NAMALWA (cell line): ENCODE measurements at regions not wholly inside any gene's neighbourhood (a gene's known extent, or its start where the extent isn't known, plus 50 kb on each side); places are given as distances from the start of the nearest gene placed in this dataset.
"Not testable (repeated sequence)": the region's sequence is repeated elsewhere in the genome, so short reads cannot be mapped to it uniquely, and the experiment has no call there.

Experiments used
- DNase-seq: peaks from one replicate; pipeline ENCODE4 v3.0.0-alpha.2; 2015; ENCODE audit warnings: low spot score

- no peak for DNase-seq
Measured at GRCh38 chr2:40955042-40955441, 503.2 kb upstream of the SLC8A1 start.

DNA sequence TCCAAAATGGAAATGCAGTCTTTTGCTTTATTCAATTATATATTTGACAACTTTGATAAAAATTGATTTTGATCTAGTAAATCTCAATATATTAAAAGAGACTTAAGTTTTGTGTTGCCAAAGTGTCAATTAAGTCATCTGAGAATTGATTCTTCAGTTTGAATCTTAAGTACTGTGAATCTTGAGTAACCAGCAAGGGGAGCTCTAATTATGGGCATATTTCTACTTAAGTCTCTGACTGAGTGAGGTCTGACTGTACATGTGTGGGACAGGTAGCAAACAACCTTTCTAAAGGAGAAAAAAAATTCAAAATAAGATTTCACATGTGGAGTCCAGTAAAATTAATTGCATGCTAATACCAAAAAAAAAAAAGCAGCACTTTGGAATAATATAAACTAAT lies 503.7 kb upstream of the SLC8A1 start:
- no peak for DNase-seq

- DNase-seq = peak; percentile 20
Measured at GRCh38 chr2:40957508-40957907, 505.6 kb upstream of the SLC8A1 start.

DNA sequence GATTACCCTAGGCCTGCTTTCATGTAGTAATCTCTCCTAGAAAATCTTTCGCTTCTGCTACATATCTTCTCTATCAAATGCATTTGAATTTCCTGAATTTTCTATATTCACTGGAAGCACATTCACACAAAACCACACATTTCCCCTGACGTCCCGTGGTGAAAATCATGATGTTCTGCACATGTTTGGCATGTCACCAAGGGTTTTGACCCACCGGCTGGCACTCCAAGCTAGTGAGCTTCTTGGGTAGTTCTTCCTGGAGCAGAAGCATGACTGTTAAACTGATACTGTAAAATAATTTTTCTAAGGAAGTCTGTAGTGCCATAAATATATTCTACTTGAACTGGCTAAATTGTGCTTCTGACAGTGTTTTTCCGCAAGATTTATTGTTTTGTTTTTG lies 510.1 kb upstream of the SLC8A1 start:
- no peak for DNase-seq

GRCh38 chr2:40964509-40965250 lies 512.8 kb upstream of the SLC8A1 start:
- no peak for DNase-seq

- no peak for DNase-seq
Measured at GRCh38 chr2:40967451-40967850, 515.6 kb upstream of the SLC8A1 start.

DNA sequence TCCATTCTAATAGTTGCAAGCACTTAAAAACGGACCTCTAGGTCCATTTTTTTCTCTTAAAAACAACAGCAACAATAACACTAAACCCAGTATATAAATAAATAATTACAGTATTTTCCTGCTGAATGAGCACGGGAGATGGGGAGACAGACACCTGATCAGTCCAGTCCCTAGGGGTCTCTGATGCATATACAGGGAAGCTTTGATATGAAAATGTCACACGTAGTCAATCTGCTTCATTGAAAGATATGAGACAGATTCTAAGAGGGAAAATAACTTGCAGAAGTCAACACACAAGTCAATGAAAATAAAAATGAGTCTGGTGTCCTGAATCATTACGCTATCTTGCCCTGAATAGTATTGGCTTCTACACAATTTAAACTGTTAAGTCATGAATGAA lies 523.3 kb upstream of the SLC8A1 start:
- no peak for DNase-seq

GRCh38 chr2:40997362-40997761 lies 545.5 kb upstream of the SLC8A1 start:
- DNase-seq = no peak

DNA sequence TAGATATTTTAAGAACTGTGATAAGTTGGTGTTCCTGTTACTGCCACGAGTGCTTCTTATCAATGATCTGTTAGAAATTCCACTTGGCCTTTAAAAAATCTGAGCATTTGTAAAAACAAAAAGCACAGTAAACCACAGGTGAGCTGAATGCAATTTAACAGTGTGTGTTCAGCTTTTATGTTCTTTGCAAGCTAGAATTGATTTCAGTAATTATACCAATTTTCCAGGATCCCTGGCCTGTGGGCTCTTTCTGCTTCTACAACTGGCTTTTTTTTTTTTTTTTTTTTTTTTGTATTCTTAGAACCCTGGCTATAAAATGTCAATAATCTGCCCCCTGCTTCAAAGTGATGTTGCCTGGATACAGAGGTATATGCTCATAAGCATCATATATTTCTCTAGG lies 548.5 kb upstream of the SLC8A1 start:
- no peak for DNase-seq

DNA sequence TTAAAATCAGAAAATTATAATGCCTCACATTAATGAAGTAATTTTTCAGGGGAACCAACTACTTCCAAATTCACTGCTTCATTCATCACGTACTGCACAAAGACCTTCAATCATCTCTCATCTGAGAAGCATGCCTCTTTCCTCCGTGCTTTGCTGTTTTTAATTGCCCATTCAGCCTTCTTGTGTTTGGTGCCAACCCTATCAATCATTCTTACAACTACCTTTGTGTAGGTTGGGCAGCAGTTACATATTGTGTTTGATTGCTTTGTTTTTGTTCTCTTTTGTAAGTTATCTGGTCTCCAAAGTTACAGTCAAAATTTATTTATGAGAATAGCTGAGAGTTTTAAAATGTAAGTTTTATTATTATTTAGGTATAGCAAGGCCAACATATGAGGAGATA lies 549.0 kb upstream of the SLC8A1 start:
- DNase-seq = no peak

DNA sequence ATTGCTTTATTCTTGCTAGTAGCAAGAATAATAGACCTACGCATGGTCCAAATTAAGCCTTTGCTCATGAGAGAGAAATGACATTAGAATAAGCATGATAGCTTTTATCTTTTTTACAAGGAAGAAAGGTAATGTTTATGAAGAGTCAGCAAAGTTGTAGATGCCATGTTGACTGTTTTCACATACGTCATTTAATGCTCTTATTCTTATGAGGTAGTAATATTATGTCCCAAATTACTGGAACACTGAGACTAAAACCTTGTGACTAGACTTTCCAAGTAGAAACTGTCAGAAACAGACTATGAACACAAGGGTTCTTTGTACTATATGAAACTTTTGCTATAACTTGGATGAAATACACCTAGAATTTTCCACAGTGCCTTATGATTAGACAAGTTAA lies 552.8 kb upstream of the SLC8A1 start:
- no peak for DNase-seq

DNA sequence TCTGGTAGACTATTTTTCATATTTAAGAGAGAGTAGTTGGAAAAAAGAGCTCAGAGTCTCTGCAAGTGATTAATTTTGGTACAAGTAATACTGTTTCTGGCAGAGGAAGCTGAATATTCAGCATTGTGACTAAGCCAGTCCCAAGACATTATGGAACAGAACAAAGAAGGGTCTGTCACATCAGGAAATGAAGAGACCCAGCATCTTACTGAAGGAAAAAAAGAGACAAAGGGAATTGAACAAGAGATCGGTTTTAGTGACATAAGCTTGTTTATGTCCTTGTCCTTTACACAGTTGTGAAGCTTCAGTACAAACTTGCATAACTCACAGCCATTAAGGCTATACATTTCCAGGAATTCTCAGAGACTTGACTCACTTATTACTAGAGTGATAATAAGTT lies 568.5 kb upstream of the SLC8A1 start:
- no peak for DNase-seq

DNA sequence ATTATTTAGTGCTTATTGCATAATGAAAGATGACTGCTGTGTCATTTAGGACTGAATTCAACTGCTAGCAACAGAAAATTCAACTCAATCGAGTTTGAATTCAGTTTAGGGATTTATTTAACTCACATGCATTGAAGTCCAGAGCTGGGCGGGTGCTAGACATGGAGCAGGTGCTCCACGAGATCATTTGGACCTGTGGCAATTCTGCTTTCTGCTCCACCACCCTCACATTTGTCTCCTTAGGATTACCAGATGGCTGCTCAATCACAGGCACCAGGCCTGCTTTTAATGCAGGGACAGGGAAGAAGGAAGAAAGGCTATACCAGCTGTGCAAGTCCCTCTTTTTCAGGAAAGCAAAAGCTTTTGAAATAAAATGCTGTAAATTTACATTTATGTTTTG lies 572.9 kb upstream of the SLC8A1 start:
- no peak for DNase-seq

GRCh38 chr2:41026613-41027012 lies 574.7 kb upstream of the SLC8A1 start:
- DNase-seq = no peak

GRCh38 chr2:41027095-41027494 lies 575.2 kb upstream of the SLC8A1 start:
- no peak for DNase-seq

DNA sequence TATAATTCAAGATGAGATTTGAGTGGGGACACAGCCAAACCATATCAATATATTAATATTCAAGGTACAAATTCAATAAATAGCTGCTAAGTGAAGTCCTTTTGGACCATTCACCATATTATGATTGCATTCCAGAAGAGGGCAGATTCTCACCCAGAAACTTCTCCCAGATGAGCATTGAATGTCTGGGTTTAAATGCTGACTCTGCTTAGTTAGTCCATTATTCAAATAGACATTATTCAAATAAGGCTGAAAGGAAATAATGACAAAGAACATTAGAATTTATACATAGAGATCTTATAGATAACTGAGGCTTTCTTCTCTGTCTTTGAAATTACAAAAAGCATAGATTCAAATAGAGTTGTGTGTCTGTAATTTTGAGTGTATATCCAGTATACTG lies 579.4 kb upstream of the SLC8A1 start:
- DNase-seq = no peak

GRCh38 chr2:41032715-41033114 lies 580.8 kb upstream of the SLC8A1 start:
- DNase-seq = no peak

DNA sequence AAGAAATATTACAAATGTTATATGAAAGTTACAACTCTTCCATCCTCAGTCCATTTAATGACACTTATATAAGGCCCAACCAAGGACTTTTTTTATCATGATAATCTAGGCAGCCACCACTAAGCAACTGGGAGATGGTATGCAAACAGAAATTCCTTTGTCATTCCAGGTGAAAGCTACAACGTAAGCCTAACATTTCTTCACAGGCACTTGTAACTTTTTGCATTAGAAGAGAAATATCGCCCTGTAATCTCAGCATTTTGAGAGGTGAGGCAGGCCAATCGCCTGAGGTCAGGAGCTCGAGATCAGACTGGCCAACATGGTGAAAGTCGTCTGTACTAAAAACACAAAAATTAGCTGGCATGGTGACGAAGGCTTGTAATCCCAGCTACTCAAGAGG lies 581.2 kb upstream of the SLC8A1 start:
- no peak for DNase-seq

- DNase-seq = no peak
Measured at GRCh38 chr2:41038408-41038807, 586.5 kb upstream of the SLC8A1 start.

- DNase-seq = not testable (repeated sequence)
Measured at GRCh38 chr2:41039750-41040149, 587.9 kb upstream of the SLC8A1 start.

GRCh38 chr2:41040782-41041520 lies 589.1 kb upstream of the SLC8A1 start:
- DNase-seq = no peak

GRCh38 chr2:41042343-41042742 lies 590.5 kb upstream of the SLC8A1 start:
- no peak for DNase-seq

DNA sequence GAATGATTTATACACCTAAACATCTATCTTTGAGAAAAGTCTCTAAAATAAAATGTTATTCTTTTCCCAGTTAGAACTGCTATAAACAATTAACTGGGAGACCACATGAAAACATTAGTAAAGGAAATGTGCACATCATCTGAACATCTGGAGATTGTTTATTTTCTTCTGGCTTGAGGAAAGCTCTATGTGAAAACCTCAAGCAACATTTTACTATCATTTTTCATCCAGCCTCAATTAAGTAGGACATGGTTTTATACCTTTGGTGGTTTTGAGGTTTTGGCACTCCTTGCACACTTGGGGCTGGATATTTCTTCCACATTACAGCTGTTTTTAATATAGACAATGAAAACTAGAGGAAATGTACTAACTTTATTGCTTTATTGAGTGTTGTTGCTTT lies 609.5 kb upstream of the SLC8A1 start:
- DNase-seq = no peak

GRCh38 chr2:41062336-41062735 lies 610.4 kb upstream of the SLC8A1 start:
- no peak for DNase-seq
